SK-MEL-5 (cell line): ENCODE measurements at regions not wholly inside any gene's neighbourhood (a gene's known extent, or its start where the extent isn't known, plus 50 kb on each side); places are given as distances from the start of the nearest gene placed in this dataset.

Source experiments
- DNase-seq: peaks from one replicate; pipeline ENCODE4 v3.0.0-alpha.2; 2016; ENCODE audit warnings: low read depth, low spot score
- in situ Hi-C: cut with HindIII; loops from 2 replicates; pipeline ENCODE4 v1.10.0; 2016; ENCODE audit warnings: low sequenced_read_pairs, high pct_unique_total_duplicates, low pct_unique_long_range_greater_than_20kb

- DNase-seq: no peak
- in situ Hi-C loops: no loop called here
Measured at GRCh38 chr11:127452533-127452932, 452.0 kb upstream of the KIRREL3 start.

GRCh38 chr11:127451861-127452260, 451.3 kb upstream of the KIRREL3 start:
- in situ Hi-C loops: no loop called here
- no peak for DNase-seq

- in situ Hi-C loops: no loop called here
- no peak for DNase-seq
Measured at GRCh38 chr11:127448101-127448500, 447.5 kb upstream of the KIRREL3 start.

- in situ Hi-C loops: no loop called here
- no peak for DNase-seq
Measured at GRCh38 chr11:127445476-127445875, 444.9 kb upstream of the KIRREL3 start.

- in situ Hi-C loops: no loop called here
- no peak for DNase-seq
Measured at GRCh38 chr11:127443297-127443696, 442.7 kb upstream of the KIRREL3 start.

- no peak for DNase-seq
- in situ Hi-C loops: no loop called here
Measured at GRCh38 chr11:127440616-127441015, 440.0 kb upstream of the KIRREL3 start.

DNA sequence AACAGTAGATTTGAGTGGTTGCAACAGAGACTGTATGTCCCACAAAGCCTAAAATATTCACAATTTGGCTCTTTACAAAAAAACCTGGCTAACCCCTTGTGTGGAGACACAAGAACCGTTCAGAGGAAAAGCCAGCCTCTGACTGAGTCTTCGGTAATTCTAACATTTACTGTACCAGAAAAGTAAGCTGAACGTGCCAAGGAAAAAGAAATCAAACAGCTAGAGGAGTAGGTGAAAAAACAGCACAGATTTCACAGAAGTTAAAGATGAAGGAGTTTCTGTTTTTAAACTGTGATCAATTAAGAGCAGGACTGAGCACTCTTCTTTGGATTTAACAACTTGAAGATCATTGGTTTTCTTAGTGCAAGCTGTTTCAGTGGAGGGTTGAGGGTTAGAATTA, 424.7 kb upstream of the KIRREL3 start:
- in situ Hi-C loops: no loop called here
- no peak for DNase-seq

DNA sequence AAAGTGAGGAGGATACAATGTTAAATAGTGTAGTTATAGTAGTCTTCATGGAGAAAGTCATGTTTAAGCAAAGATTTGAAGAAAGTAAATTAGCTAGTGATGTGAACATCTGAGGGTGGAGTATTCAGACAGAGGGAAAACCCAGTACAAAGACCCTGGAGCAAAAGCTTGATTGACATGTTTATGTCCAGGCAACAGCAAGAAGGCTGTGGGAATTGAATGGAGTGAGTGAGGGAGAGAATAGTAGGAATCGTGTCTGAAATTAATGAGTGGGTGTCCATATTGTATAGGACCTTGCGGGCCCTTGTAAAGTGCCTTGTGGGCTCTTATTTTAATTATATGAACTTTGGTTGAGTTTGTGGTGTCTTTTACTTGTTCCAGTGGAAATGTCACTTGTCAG, 424.1 kb upstream of the KIRREL3 start:
- in situ Hi-C loops: no loop called here
- no peak for DNase-seq

- DNase-seq: no peak
- in situ Hi-C loops: no loop called here
Measured at GRCh38 chr11:127420139-127420538, 419.6 kb upstream of the KIRREL3 start.

- DNase-seq: no peak
- in situ Hi-C loops: no loop called here
Measured at GRCh38 chr11:127412722-127413380, 412.3 kb upstream of the KIRREL3 start.

GRCh38 chr11:127412234-127412633, 411.7 kb upstream of the KIRREL3 start:
- in situ Hi-C loops: no loop called here
- DNase-seq: no peak

GRCh38 chr11:127411283-127411682, 410.7 kb upstream of the KIRREL3 start:
- in situ Hi-C loops: no loop called here
- no peak for DNase-seq

DNA sequence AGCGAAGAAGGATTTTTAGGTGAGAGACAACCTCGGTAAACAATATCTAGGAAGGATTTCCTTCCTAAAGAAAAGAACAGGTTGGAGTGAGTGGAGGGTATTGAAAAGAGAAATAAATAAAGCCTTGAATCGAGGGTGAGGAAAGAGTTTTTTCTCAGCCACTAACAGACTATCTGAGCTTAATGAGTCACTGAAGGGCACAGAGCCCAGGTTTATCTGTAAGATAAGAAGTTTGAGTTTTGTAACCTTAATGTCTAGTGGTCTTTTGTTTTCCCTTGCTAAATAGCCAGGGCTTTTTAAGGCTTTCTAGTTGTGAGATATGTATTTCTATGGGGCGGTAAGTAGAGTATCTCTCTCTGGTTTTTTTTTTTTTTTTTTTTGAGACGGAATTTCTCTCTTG, 394.5 kb upstream of the KIRREL3 start:
- in situ Hi-C loops: no loop called here
- no peak for DNase-seq

DNA sequence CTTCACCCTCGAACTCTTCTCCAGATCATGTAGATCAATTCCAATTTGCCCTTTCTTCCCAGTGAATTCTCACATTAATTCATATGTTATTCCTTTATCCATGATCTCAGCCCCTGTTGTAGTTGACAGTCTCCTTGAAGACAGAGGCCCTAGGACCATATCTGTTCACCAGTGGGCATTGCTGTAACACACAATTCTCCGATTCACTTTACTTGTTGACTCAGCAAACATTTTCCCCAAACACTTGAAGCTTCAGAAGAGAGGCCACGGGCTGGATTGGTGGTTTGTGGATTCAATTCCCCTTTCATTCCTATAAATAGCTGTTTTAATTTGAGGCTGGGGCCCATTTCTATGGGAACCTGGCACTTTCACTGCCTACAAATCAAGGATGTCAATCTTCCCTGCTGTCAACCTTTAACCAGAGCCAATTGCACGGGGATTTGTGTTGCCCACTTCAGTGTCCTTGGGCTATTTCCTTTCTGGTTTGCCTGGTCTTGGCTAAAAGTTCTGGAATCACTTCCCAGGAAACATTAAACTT, 393.0 kb upstream of the KIRREL3 start:
- no peak for DNase-seq
- in situ Hi-C loops: no loop called here

- in situ Hi-C loops: no loop called here
- DNase-seq: no peak
Measured at GRCh38 chr11:127392575-127392974, 392.0 kb upstream of the KIRREL3 start.

- in situ Hi-C loops: no loop called here
- DNase-seq: no peak
Measured at GRCh38 chr11:127390465-127390864, 389.9 kb upstream of the KIRREL3 start.

- no peak for DNase-seq
Measured at GRCh38 chr11:127385071-127385470, 384.5 kb upstream of the KIRREL3 start.

GRCh38 chr11:127383026-127383425, 382.5 kb upstream of the KIRREL3 start:
- in situ Hi-C loops: no loop called here
- DNase-seq: no peak

More at GRCh38 chr11:127385071-127385470, 384.5 kb upstream of the KIRREL3 start:
- in situ Hi-C loops: no loop called here

GRCh38 chr11:127381247-127381646, 380.7 kb upstream of the KIRREL3 start:
- in situ Hi-C loops: no loop called here

GRCh38 chr11:127379686-127380085, 379.1 kb upstream of the KIRREL3 start:
- DNase-seq: no peak
- in situ Hi-C loops: no loop called here

More at GRCh38 chr11:127381247-127381646, 380.7 kb upstream of the KIRREL3 start:
- DNase-seq: no peak
